H1 (cell line): ENCODE measurements at regions not wholly inside any gene's neighbourhood (a gene's known extent, or its start where the extent isn't known, plus 50 kb on each side); places are given as distances from the start of the nearest gene placed in this dataset.

Source experiments
- CTCF ChIA-PET: fragments of 300-600 bp; sonication (Branson Sonifier 250); formaldehyde crosslinking; loops from one replicate; lab custom pipeline; 2021; ENCODE audit not compliant: partially characterized antibody; lab: Charles Lee
- POLR2A ChIA-PET: fragments of 300-600 bp; sonication (Branson Sonifier 250); formaldehyde crosslinking; loops from one replicate; lab custom pipeline; 2021; ENCODE audit warnings: inconsistent platforms; ENCODE audit not compliant: partially characterized antibody; lab: Charles Lee
- DNase-seq, 2 experiments: peaks; one replicate each; pipeline versions ENCODE4 v3.0.0 to v3.0.0-alpha.2; 2010 to 2022; ENCODE audit warnings: low spot score in 2 of 2, low read depth in 1 of 2, mixed read lengths in 1 of 2
- FAIRE-seq: peaks from 2 replicates; lab custom pipeline; 2011; peaks lifted over from hg19 to GRCh38; lab: Jason Lieb, UNC
- H2AFZ ChIP-seq: 2 replicates; pipeline ENCODE4 v1.8.1; 2012; ENCODE audit warnings: low read length, inconsistent platforms
- H2AK5ac ChIP-seq: 2 replicates; pipeline ENCODE4 v1.6.1; 2013; ENCODE audit warnings: low read depth, low read length
- H2BK120ac ChIP-seq: replicated peaks from 2 replicates; pipeline ENCODE3; 2013; ENCODE audit warnings: low read depth, low read length, inconsistent platforms
- H2BK12ac ChIP-seq: 2 replicates; pipeline ENCODE4 v1.6.1; 2013; ENCODE audit warnings: low read depth, low read length
- H2BK15ac ChIP-seq: 2 replicates; pipeline ENCODE4 v1.6.1; 2013; ENCODE audit warnings: low read length
- H2BK20ac ChIP-seq: 2 replicates; pipeline ENCODE4 v1.6.1; 2013; ENCODE audit warnings: low read length
- H2BK5ac ChIP-seq: 2 replicates; pipeline ENCODE4 v1.6.1; 2013; ENCODE audit warnings: low read depth, low read length
- H3K14ac ChIP-seq: 2 replicates; pipeline ENCODE4 v1.6.1; 2013; ENCODE audit warnings: inconsistent platforms; ENCODE audit not compliant: insufficient read length
- H3K18ac ChIP-seq: 2 replicates; pipeline ENCODE4 v1.6.1; 2013; ENCODE audit warnings: low read length; ENCODE audit errors: extremely low read depth
- H3K23ac ChIP-seq: 2 replicates; pipeline ENCODE4 v1.6.1; 2013; ENCODE audit warnings: inconsistent platforms; ENCODE audit not compliant: insufficient read length
- H3K23me2 ChIP-seq: 2 replicates; pipeline ENCODE4 v1.6.1; 2013; ENCODE audit warnings: low read depth, low read length
- H3K27ac ChIP-seq: 2 replicates; pipeline ENCODE4 v1.6.1; 2011; ENCODE audit warnings: low read depth, low read length, inconsistent platforms
- H3K27me3 ChIP-seq, 4 experiments: replicated peaks in 1 of 4; 1 replicate in 1 of 4; 2 replicates in 3 of 4; pipeline versions ENCODE4 v1.6.1 to v1.8.1; 2011 to 2013; ENCODE audit warnings: low read length in 3 of 4, mild to moderate bottlenecking in 3 of 4, inconsistent platforms in 2 of 4, mixed read lengths in 2 of 4, moderate library complexity in 1 of 4; ENCODE audit not compliant: control insufficient read depth in 3 of 4, insufficient read depth in 3 of 4; ENCODE audit errors: extremely low read depth in 1 of 4
- H3K36me3 ChIP-seq, 4 experiments: 2 replicates each; pipeline versions ENCODE4 v1.6.1 to v1.8.1; 2011 to 2013; ENCODE audit warnings: mild to moderate bottlenecking in 4 of 4, low read length in 3 of 4, moderate library complexity in 2 of 4, control low read depth in 1 of 4, inconsistent platforms in 1 of 4; ENCODE audit not compliant: insufficient read depth in 4 of 4, control insufficient read depth in 2 of 4
- H3K4ac ChIP-seq: replicated peaks from 2 replicates; pipeline ENCODE3; 2013; ENCODE audit warnings: low read length, low read depth, mixed read lengths, inconsistent platforms; ENCODE audit not compliant: insufficient read length
- H3K4me1 ChIP-seq, 4 experiments: replicated peaks in 1 of 4; 1 replicate in 1 of 4; 2 replicates in 3 of 4; pipeline versions ENCODE4 v1.6.1 to v1.8.1; 2011 to 2013; ENCODE audit warnings: low read length in 3 of 4, inconsistent platforms in 2 of 4, mixed read lengths in 1 of 4; ENCODE audit not compliant: insufficient read depth in 4 of 4, control insufficient read depth in 3 of 4
- H3K4me2 ChIP-seq, 2 experiments: 2 replicates each; pipeline versions ENCODE4 v1.6.1 to v1.8.1; 2011 to 2013; ENCODE audit warnings: low read depth in 2 of 2, low read length in 2 of 2, control low read depth in 1 of 2, inconsistent platforms in 1 of 2, mild to moderate bottlenecking in 1 of 2; ENCODE audit not compliant: insufficient read depth in 1 of 2
- H3K4me3 ChIP-seq, 4 experiments: fragments of 200-600, 300-600 bp in 1 of 4; sonication (generic), shearing (Covaris generic), sonication (Bioruptor Twin) in 1 of 4; 2 replicates each; pipeline versions ENCODE4 v1.5.1 to v1.8.1; 2011 to 2016; ENCODE audit warnings: low read length in 4 of 4, low read depth in 3 of 4, control low read depth in 2 of 4, inconsistent platforms in 2 of 4, mild to moderate bottlenecking in 2 of 4, mixed read lengths in 1 of 4, moderate library complexity in 1 of 4; ENCODE audit not compliant: insufficient read depth in 2 of 4; ENCODE audit errors: extremely low read depth in 1 of 4
- H3K56ac ChIP-seq: replicated peaks from 2 replicates; pipeline ENCODE3; 2013; ENCODE audit warnings: low read depth, mild to moderate bottlenecking, mixed read lengths, low read length, inconsistent platforms; ENCODE audit not compliant: insufficient read length
- H3K79me1 ChIP-seq: 2 replicates; pipeline ENCODE4 v1.6.1; 2013; ENCODE audit warnings: low read depth, low read length, control low read depth
- H3K79me2 ChIP-seq, 2 experiments: 2 replicates each; pipeline versions ENCODE4 v1.6.1 to v1.8.1; 2012 to 2013; ENCODE audit warnings: low read length in 2 of 2, mild to moderate bottlenecking in 2 of 2, inconsistent platforms in 1 of 2; ENCODE audit not compliant: insufficient read depth in 2 of 2, control insufficient read depth in 1 of 2
- H3K9ac ChIP-seq, 4 experiments: replicated peaks in 1 of 4; 1 replicate in 1 of 4; 2 replicates in 3 of 4; pipeline versions ENCODE4 v1.6.1 to v1.8.1; 2011 to 2013; ENCODE audit warnings: low read depth in 3 of 4, low read length in 3 of 4, control low read depth in 2 of 4, mild to moderate bottlenecking in 2 of 4, moderate library complexity in 2 of 4, inconsistent platforms in 1 of 4; ENCODE audit errors: extremely low read depth in 1 of 4
- H3K9me3 ChIP-seq, 2 experiments: 2 replicates each; pipeline versions ENCODE4 v1.6.1 to v1.8.1; 2012 to 2013; ENCODE audit warnings: mild to moderate bottlenecking in 2 of 2, moderate library complexity in 2 of 2, control low read depth in 1 of 2, inconsistent platforms in 1 of 2, low read depth in 1 of 2, low read length in 1 of 2, mixed read lengths in 1 of 2; ENCODE audit not compliant: insufficient read depth in 2 of 2
- H4K20me1 ChIP-seq, 2 experiments: replicated peaks in 1 of 2; 2 replicates each; pipeline versions ENCODE3 to v1.8.1; 2011 to 2013; ENCODE audit warnings: inconsistent platforms in 2 of 2, low read length in 2 of 2, mild to moderate bottlenecking in 1 of 2; ENCODE audit not compliant: insufficient read depth in 2 of 2, control insufficient read depth in 1 of 2
- H4K5ac ChIP-seq: 2 replicates; pipeline ENCODE4 v1.6.1; 2013; ENCODE audit warnings: low read length, low read depth, mixed read lengths, inconsistent platforms; ENCODE audit not compliant: insufficient read length
- H4K8ac ChIP-seq: 2 replicates; pipeline ENCODE4 v1.8.0; 2013; ENCODE audit warnings: mild to moderate bottlenecking, moderate library complexity, low read length, inconsistent platforms; ENCODE audit not compliant: insufficient read depth; ENCODE audit errors: extremely low read depth
- H4K91ac ChIP-seq: replicated peaks from 2 replicates; pipeline ENCODE3; 2013; ENCODE audit warnings: low read length, mixed read lengths, inconsistent platforms; ENCODE audit not compliant: insufficient read length
- SP4 ChIP-seq: IDR thresholded peaks from 2 replicates; pipeline ENCODE4 v1.6.1; 2012; ENCODE audit warnings: low read length, inconsistent platforms
- WGBS, 2 experiments: shearing (Covaris generic) in 1 of 2; methylation state at CpG; one replicate each; pipeline versions ENCODE4 v1.1.6 to v1.1.7; 2013 to 2015; ENCODE audit warnings: low lambda C conversion rate in 2 of 2, mixed read lengths in 2 of 2, inconsistent platforms in 1 of 2, low coverage in 1 of 2, missing lambda C conversion rate in 1 of 2; ENCODE audit not compliant: insufficient replicate concordance in 2 of 2, insufficient coverage in 1 of 2, insufficient read length in 1 of 2; ENCODE audit errors: extremely low coverage in 1 of 2, missing lambda C conversion rate in 1 of 2; 5-methylcytosine and 5-hydroxymethylcytosine counted together

DNA sequence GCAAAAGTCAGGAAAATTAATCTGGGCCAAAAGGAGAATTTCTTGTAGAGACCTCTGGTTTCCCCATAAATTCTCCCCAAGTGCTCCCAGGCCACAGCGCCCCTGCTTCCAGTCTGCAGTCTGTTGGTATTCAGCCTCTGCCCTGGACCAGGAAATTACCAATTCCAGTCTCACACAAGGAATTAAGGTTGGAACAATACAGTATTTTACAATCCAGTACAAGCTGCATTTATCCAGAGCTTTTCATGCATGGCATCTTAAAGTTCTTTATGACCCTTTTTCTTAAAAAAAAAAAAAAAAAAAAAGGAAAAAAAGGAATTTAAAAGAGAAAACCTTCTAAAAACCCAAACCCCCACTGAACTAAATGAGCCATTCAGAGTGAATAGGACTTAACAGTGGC lies 139.6 kb upstream of the RANBP3L start:
- POLR2A ChIA-PET: no interaction called here
- no peaks in the 10 kb centered on the region for H3K36me3 ChIP-seq
- H2BK20ac ChIP-seq: peak overlapping the region; percentile 88; the same call in 1 of the 2 replicates
- H4K20me1 ChIP-seq: no peaks in the 10 kb centered on the region
- H3K9ac ChIP-seq: no peak overlapping the region
- no peaks in the 10 kb centered on the region for H3K79me1 ChIP-seq
- H4K8ac ChIP-seq: no peak overlapping the region
- no peak overlapping the region for H2BK15ac ChIP-seq
- H2BK5ac ChIP-seq: peak overlapping the region; percentile 79; the same call in 1 of the 2 replicates
- no peak overlapping the region for H2BK120ac ChIP-seq
- no peak overlapping the region for H3K4me3 ChIP-seq
- CTCF ChIA-PET: interaction anchor here (1.0 to 4.1 kb wide), 8 partner anchors 13 to 249 kb away, joined by 3 to 24 read pairs (median 4); no protein-coding TSS in a partner anchor
- H3K56ac ChIP-seq: no peak overlapping the region
- H3K4me2 ChIP-seq: no peak overlapping the region
- no peak overlapping the region for H3K23ac ChIP-seq
- WGBS, 2 experiments: 100% methylated on average over 1 of the region's 1 CpG; no CpG with 5 or more reads in 1 of the 2 experiments
- no peaks in the 10 kb centered on the region for H3K23me2 ChIP-seq
- DNase-seq (no peak), FAIRE-seq (no peak)
- peaks cover 0 to 1% (median 0%) of the 10 kb centered on the region in 4 experiments; a peak in 1 of 7 replicates for H3K27me3 ChIP-seq
- H4K91ac ChIP-seq: peak overlapping the region; percentile 58
- 0 out of 2 replicates have a peak overlapping the region, but pooled peaks have one; percentile 70 for H2BK12ac ChIP-seq
- no peaks in the 10 kb centered on the region for H3K79me2 ChIP-seq
- H3K4ac ChIP-seq: no peak overlapping the region
- H3K9me3 ChIP-seq: no peaks in the 10 kb centered on the region
- no peak overlapping the region for H3K27ac ChIP-seq
- no peak overlapping the region for H2AK5ac ChIP-seq
- H3K4me1 ChIP-seq: peaks cover 0 to 5% (median under 1%) of the 10 kb centered on the region in 4 experiments; a peak in 3 of 7 replicates
- H3K18ac ChIP-seq: no peak overlapping the region
- no peak overlapping the region for H3K14ac ChIP-seq
- no peak overlapping the region for H4K5ac ChIP-seq
- TF ChIP-seq SP4: no peak
- H2AFZ ChIP-seq: no peak overlapping the region
